ENCODE measurements at regions not wholly inside any gene's neighbourhood (a gene's known extent, or its start where the extent isn't known, plus 50 kb on each side); places are given as distances from the start of the nearest gene placed in this dataset.

DNA sequence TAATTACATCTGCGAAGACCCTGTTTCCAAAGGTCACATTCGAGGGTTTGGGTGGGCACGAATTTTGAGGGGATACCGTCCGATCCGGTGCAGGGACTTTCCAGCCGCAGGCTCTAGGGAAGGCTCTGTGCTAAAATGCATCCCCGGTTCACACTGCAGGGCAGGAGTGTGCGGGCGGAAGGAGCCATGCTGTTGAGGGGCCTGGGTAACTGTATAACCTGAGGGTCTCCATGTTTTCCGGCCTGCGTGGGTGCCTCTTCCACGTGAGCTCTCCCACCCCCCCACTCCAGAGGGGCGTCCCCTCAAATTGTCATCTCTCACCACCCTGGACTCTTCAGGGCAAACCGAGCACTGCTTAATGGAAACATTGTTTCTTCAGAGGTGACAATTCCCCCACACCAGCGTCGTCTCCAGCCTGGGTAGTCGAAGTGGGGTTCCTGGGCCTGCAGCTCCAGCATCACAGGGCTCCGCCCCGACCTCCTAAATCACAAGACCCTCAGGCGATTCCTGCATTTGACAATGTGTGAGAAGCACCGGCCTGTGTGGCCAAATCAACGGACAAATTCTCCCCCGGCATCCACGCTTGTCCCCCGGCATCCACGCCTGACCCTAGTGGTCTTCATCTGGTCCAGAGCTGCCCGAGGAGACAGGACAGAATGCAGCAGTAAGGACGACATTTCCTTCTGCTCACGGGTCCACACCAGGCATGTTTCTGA is 51.2 kb downstream of the FOXL3 start:
- no peak for TF ChIP-seq EZH2 (IDR thresholded peaks at IDR 0.05)
- TF ChIP-seq POLR2AphosphoS5 (IDR thresholded peaks at IDR 0.05; ENCODE audit: borderline replicate concordance, low read depth, low read length) = no peak
- no peak for TF ChIP-seq FOXP2 (optimal IDR thresholded peaks at IDR 0.05; ENCODE audit: control extremely low read depth, extremely low read length, insufficient read depth)

All from SK-N-MC (cell line).